K562 (cell line): ENCODE measurements at regions not wholly inside any gene's neighbourhood (a gene's known extent, or its start where the extent isn't known, plus 50 kb on each side); places are given as distances from the start of the nearest gene placed in this dataset.

ENCODE experiments used
- ATAC-seq: fragments of 200-7000 bp; cut with Tn5 transposase; 3 replicates; pipeline ENCODE4 v1.9.1; 2020; ENCODE audit warnings: moderate library complexity
- BruUV-seq: library from RNA; stranded (reverse); fragments of 400-500 nt; replicated peaks from 2 replicates; lab custom pipeline; 2021; lab: Mats Ljungman, UMichigan
- CTCF ChIA-PET: fragments of 300-600 bp; formaldehyde crosslinking; extraction: SDS; loops from one replicate; lab custom pipeline; 2021; ENCODE audit warnings: low intra/inter-chr PET ratio; lab: Yijun Ruan, JAX
- POLR2A ChIA-PET: fragments of 300-600, 350-650 bp; sonication (Branson Sonifier 250); formaldehyde crosslinking; extraction: SDS; loops from one replicate; lab custom pipeline; 2021; ENCODE audit warnings: antibody characterized with exemption, inconsistent platforms; lab: Yijun Ruan, JAX
- DNase-seq, 4 experiments: peaks; one replicate each; pipeline versions ENCODE4 v3.0.0 to v3.0.0-alpha.2; 2011 to 2018; ENCODE audit warnings: low spot score in 3 of 4, mixed read lengths in 3 of 4; ENCODE audit errors: extremely low read depth in 1 of 4
- FAIRE-seq: peaks from 2 replicates; lab custom pipeline; 2011; peaks lifted over from hg19 to GRCh38; lab: Jason Lieb, UNC
- H2AFZ ChIP-seq: 2 replicates; pipeline ENCODE4 v1.6.0; 2011; ENCODE audit warnings: low read depth, low read length, control low read depth, inconsistent platforms
- H3K27ac ChIP-seq: fragments of 200-600 bp; 3 replicates; pipeline ENCODE4 v1.8.0; 2011; ENCODE audit warnings: low read depth, mild to moderate bottlenecking, control low read depth, inconsistent platforms, low read length, moderate library complexity, mixed read lengths; ENCODE audit errors: extremely low read depth
- H3K27me3 ChIP-seq, 2 experiments: fragments of 300-600 bp in 1 of 2; 2 replicates in 1 of 2; 3 replicates in 1 of 2; pipeline versions ENCODE4 v1.6.0 to v1.8.0; 2011; ENCODE audit warnings: inconsistent platforms in 2 of 2, low read length in 2 of 2, mild to moderate bottlenecking in 1 of 2, mixed read lengths in 1 of 2, moderate library complexity in 1 of 2; ENCODE audit not compliant: control insufficient read depth in 2 of 2, insufficient read depth in 2 of 2
- H3K36me3 ChIP-seq: fragments of 300-600 bp; 3 replicates; pipeline ENCODE4 v1.8.0; 2011; ENCODE audit warnings: mild to moderate bottlenecking, low read length, inconsistent platforms; ENCODE audit not compliant: control insufficient read depth, insufficient read depth
- H3K4me1 ChIP-seq, 2 experiments: fragments of 200-600 bp in 1 of 2; replicated peaks in 1 of 2; 2 replicates in 1 of 2; 3 replicates in 1 of 2; pipeline versions ENCODE4 v1.5.1 to v1.8.0; 2011; ENCODE audit warnings: inconsistent platforms in 2 of 2, low read length in 2 of 2, mild to moderate bottlenecking in 1 of 2, mixed read lengths in 1 of 2, moderate library complexity in 1 of 2; ENCODE audit not compliant: control insufficient read depth in 2 of 2, insufficient read depth in 2 of 2
- H3K4me2 ChIP-seq: 2 replicates; pipeline ENCODE4 v1.6.1; 2011; ENCODE audit warnings: low read length, control low read depth, inconsistent platforms, mixed read lengths; ENCODE audit not compliant: insufficient read depth
- H3K4me3 ChIP-seq: fragments of 200-600 bp; sonication (generic), shearing (Covaris generic); 2 replicates; pipeline ENCODE4 v1.5.1; 2016; ENCODE audit warnings: control low read depth, inconsistent platforms
- H3K79me2 ChIP-seq: fragments of 200-600 bp; 3 replicates; pipeline ENCODE4 v1.8.0; 2011; ENCODE audit warnings: low read length, inconsistent platforms; ENCODE audit not compliant: control insufficient read depth, insufficient read depth
- H3K9ac ChIP-seq, 2 experiments: 2 replicates each; pipeline versions ENCODE4 v1.6.0 to v1.6.1; 2011; ENCODE audit warnings: low read depth in 2 of 2, low read length in 2 of 2, control low read depth in 1 of 2, inconsistent platforms in 1 of 2, mild to moderate bottlenecking in 1 of 2, mixed read lengths in 1 of 2; ENCODE audit not compliant: insufficient read depth in 1 of 2
- H3K9me1 ChIP-seq: one replicate; pipeline ENCODE4 v1.6.0; 2011; ENCODE audit warnings: inconsistent platforms, mild to moderate bottlenecking, low read length, moderate library complexity; ENCODE audit not compliant: control insufficient read depth, insufficient read depth
- H3K9me3 ChIP-seq: replicated peaks from 2 replicates; pipeline ENCODE4 v1.5.1; 2011; ENCODE audit warnings: low read depth, low read length, inconsistent platforms; ENCODE audit not compliant: control insufficient read depth, insufficient read depth
- H4K20me1 ChIP-seq: replicated peaks from 2 replicates; pipeline ENCODE4 v1.6.1; 2011; ENCODE audit warnings: low read length, inconsistent platforms, mixed read lengths; ENCODE audit not compliant: control insufficient read depth, insufficient read depth
- BMI1 ChIP-seq: fragments of 150-350 bp; IDR thresholded peaks from 2 replicates; pipeline ENCODE4 v1.6.1; 2014; ENCODE audit warnings: low read length
- HIVEP1 ChIP-seq: fragments of 250-450 bp; sonication (Bioruptor Pico); IDR thresholded peaks from 2 replicates; pipeline ENCODE4 v1.4.0; 2020; ENCODE audit warnings: mild to moderate bottlenecking
- MCM3 ChIP-seq: fragments of 450-650 bp; IDR thresholded peaks from 2 replicates; pipeline ENCODE4 v1.6.1; 2016
- NRF1 ChIP-seq, 2 experiments: fragments of 450-650 bp; IDR thresholded peaks in 1 of 2; conservative IDR thresholded peaks in 1 of 2; 2 replicates each; pipeline ENCODE4 v1.6.1; 2014; ENCODE audit warnings: mild to moderate bottlenecking in 2 of 2
- NUFIP1 ChIP-seq: fragments of 450-650 bp; IDR thresholded peaks from 2 replicates; pipeline ENCODE4 v1.6.1; 2018; ENCODE audit not compliant: partially characterized antibody
- SIN3A ChIP-seq, 2 experiments: fragments of 150-350 bp in 1 of 2; IDR thresholded peaks; 2 replicates each; pipeline ENCODE4 v1.6.1; 2011 to 2016; ENCODE audit warnings: borderline replicate concordance in 2 of 2, low read depth in 2 of 2, low read length in 2 of 2, mild to moderate bottlenecking in 2 of 2, moderate library complexity in 2 of 2; ENCODE audit not compliant: control insufficient read depth in 1 of 2
- TAF9B ChIP-seq: fragments of 450-650 bp; IDR thresholded peaks from 2 replicates; pipeline ENCODE4 v1.6.1; 2018; ENCODE audit warnings: mild to moderate bottlenecking; ENCODE audit not compliant: partially characterized antibody
- ZBTB26 ChIP-seq: fragments of 450-650 bp; formaldehyde crosslinking; IDR thresholded peaks from 2 replicates; pipeline ENCODE4 v1.4.0; 2022; ENCODE audit warnings: missing genetic modification characterization
- ZFP36 ChIP-seq: fragments of 150-350 bp; IDR thresholded peaks from 2 replicates; pipeline ENCODE4 v1.6.1; 2018; ENCODE audit warnings: low read length, low read depth; ENCODE audit not compliant: partially characterized antibody
- ZKSCAN3 ChIP-seq: fragments of 250-450 bp; sonication (Bioruptor Pico); IDR thresholded peaks from 2 replicates; pipeline ENCODE4 v1.4.0; 2020
- ZNF263 ChIP-seq: sonication (generic); formaldehyde crosslinking; IDR thresholded peaks from 2 replicates; pipeline ENCODE4 v1.8.0; 2022; ENCODE audit warnings: mild to moderate bottlenecking, missing genetic modification reagents, borderline replicate concordance
- ZNF444 ChIP-seq: fragments of 250-450 bp; sonication (Bioruptor Pico); IDR thresholded peaks from 2 replicates; pipeline ENCODE4 v1.4.0; 2020; ENCODE audit warnings: mild to moderate bottlenecking, moderate library complexity
- ZNF778 ChIP-seq: fragments of 450-650 bp; formaldehyde crosslinking; IDR thresholded peaks from 2 replicates; pipeline ENCODE4 v1.4.0; 2020; ENCODE audit warnings: mild to moderate bottlenecking, moderate library complexity
- in situ Hi-C: fragments of 300-500 bp; cut with MboI; formaldehyde crosslinking; loops from 4 replicates; pipeline ENCODE4 v1.15.0; 2018; ENCODE audit warnings: inconsistent platforms, mixed read lengths
- intact Hi-C: fragments of 100-400 bp; cut with micrococcal nuclease; formaldehyde crosslinking; loops from 2 replicates; pipeline ENCODE4 v1.14.2; 2022
- TF ChIP-seq, protein P1 (sequence below): fragments of 250-450 bp; sonication (Bioruptor Pico); IDR thresholded peaks from 2 replicates; pipeline ENCODE4 v1.4.0; 2020
- TF ChIP-seq, protein P2 (sequence below): fragments of 450-650 bp; formaldehyde crosslinking; IDR thresholded peaks from 2 replicates; pipeline ENCODE4 v1.4.0; 2020; ENCODE audit warnings: mild to moderate bottlenecking, moderate library complexity
- TF ChIP-seq, protein P3 (sequence below): sonication (generic); formaldehyde crosslinking; IDR thresholded peaks from 2 replicates; pipeline ENCODE4 v1.8.1; 2023; ENCODE audit warnings: mild to moderate bottlenecking, missing genetic modification reagents
- TF ChIP-seq, protein P4 (sequence below): IDR thresholded peaks from 2 replicates; pipeline ENCODE4 v1.6.1; 2011; ENCODE audit not compliant: insufficient read length; ENCODE audit errors: extremely low read depth

DNA sequence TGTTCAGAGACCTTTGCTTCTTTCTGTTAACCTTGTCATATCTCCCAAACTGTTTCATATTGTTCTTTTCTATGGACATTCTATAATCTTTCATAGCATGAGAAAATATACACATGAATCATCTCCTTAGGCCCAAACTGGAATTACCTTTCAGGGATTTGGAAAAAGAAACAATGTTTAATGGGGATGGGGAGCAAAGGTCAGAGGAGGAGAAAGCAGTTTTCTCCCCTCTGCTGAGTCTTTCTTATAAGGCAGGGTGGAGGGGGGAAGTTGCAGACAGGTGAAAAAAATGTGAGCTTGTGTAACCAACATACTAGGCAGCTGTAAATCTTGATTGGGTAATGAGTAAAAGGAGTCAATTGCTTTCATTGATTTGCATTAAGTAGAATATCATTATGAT, 164.1 kb downstream of the BRINP2 start:
- H2AFZ ChIP-seq: no peak overlapping the region
- in situ Hi-C loops: no loop called here
- ATAC-seq (no peak), DNase-seq (no peak), FAIRE-seq (no peak)
- ChIA-PET CTCF (no interaction called here), POLR2A (no interaction called here)
- H3K27ac ChIP-seq: no peak overlapping the region
- H4K20me1 ChIP-seq: no peaks in the 10 kb centered on the region
- no peaks in the 10 kb centered on the region for H3K27me3 ChIP-seq
- no peaks in the 10 kb centered on the region for H3K79me2 ChIP-seq
- H3K9me3 ChIP-seq: peaks cover 3% of the 10 kb centered on the region; the same call in 1 of the 2 replicates
- intact Hi-C loops: no loop called here
- H3K4me1 ChIP-seq: no peaks in the 10 kb centered on the region
- no peak overlapping the region for H3K9ac ChIP-seq
- no peaks in the 10 kb centered on the region for H3K9me1 ChIP-seq
- no peak overlapping the region for H3K4me3 ChIP-seq
- no peaks in the 10 kb centered on the region for H3K36me3 ChIP-seq
- no TSS peak for BruUV-seq
- no peak overlapping the region for H3K4me2 ChIP-seq
- no peak for TF ChIP-seq SIN3A (IDR thresholded peaks at IDR 0.05; ENCODE audit: borderline replicate concordance in 2 of 2, control insufficient read depth in 1 of 2, low read depth in 2 of 2, low read length in 2 of 2)
- TF ChIP-seq, protein P1, sequence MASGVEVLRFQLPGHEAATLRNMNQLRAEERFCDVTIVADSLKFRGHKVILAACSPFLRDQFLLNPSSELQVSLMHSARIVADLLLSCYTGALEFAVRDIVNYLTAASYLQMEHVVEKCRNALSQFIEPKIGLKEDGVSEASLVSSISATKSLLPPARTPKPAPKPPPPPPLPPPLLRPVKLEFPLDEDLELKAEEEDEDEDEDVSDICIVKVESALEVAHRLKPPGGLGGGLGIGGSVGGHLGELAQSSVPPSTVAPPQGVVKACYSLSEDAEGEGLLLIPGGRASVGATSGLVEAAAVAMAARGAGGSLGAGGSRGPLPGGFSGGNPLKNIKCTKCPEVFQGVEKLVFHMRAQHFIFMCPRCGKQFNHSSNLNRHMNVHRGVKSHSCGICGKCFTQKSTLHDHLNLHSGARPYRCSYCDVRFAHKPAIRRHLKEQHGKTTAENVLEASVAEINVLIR: no peak
- TF ChIP-seq TAF9B: no peak
- no peak for TF ChIP-seq ZNF263 (CRISPR knock-in tag)
- TF ChIP-seq ZBTB26: no peak
- no peak for TF ChIP-seq ZNF444 (CRISPR knock-in tag)
- TF ChIP-seq MCM3: no peak
- no peak for TF ChIP-seq ZKSCAN3 (CRISPR knock-in tag)
- TF ChIP-seq, protein P2, sequence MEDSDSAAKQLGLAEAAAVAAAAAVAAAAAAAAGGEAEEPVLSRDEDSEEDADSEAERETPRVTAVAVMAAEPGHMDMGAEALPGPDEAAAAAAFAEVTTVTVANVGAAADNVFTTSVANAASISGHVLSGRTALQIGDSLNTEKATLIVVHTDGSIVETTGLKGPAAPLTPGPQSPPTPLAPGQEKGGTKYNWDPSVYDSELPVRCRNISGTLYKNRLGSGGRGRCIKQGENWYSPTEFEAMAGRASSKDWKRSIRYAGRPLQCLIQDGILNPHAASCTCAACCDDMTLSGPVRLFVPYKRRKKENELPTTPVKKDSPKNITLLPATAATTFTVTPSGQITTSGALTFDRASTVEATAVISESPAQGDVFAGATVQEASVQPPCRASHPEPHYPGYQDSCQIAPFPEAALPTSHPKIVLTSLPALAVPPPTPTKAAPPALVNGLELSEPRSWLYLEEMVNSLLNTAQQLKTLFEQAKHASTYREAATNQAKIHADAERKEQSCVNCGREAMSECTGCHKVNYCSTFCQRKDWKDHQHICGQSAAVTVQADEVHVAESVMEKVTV (CRISPR knock-in tag): no peak
- TF ChIP-seq NUFIP1: no peak
- TF ChIP-seq BMI1: no peak
- TF ChIP-seq HIVEP1 (CRISPR knock-in tag): no peak
- TF ChIP-seq NRF1 (conservative IDR thresholded peaks at IDR 0.05 in 1 of 2, IDR thresholded peaks at IDR 0.05 in 1 of 2): no peak
- TF ChIP-seq, protein P3, sequence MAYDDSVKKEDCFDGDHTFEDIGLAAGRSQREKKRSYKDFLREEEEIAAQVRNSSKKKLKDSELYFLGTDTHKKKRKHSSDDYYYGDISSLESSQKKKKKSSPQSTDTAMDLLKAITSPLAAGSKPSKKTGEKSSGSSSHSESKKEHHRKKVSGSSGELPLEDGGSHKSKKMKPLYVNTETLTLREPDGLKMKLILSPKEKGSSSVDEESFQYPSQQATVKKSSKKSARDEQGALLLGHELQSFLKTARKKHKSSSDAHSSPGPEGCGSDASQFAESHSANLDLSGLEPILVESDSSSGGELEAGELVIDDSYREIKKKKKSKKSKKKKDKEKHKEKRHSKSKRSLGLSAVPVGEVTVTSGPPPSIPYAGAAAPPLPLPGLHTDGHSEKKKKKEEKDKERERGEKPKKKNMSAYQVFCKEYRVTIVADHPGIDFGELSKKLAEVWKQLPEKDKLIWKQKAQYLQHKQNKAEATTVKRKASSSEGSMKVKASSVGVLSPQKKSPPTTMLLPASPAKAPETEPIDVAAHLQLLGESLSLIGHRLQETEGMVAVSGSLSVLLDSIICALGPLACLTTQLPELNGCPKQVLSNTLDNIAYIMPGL (CRISPR knock-in tag): no peak
- TF ChIP-seq ZFP36: no peak
- TF ChIP-seq, protein P4, sequence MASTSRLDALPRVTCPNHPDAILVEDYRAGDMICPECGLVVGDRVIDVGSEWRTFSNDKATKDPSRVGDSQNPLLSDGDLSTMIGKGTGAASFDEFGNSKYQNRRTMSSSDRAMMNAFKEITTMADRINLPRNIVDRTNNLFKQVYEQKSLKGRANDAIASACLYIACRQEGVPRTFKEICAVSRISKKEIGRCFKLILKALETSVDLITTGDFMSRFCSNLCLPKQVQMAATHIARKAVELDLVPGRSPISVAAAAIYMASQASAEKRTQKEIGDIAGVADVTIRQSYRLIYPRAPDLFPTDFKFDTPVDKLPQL: no peak
- TF ChIP-seq ZNF778 (CRISPR knock-in tag): no peak
